H1 (cell line): ENCODE measurements at regions not wholly inside any gene's neighbourhood (a gene's known extent, or its start where the extent isn't known, plus 50 kb on each side); places are given as distances from the start of the nearest gene placed in this dataset.

Source experiments
- RFX5 ChIP-seq: IDR thresholded peaks from 2 replicates; pipeline ENCODE4 v1.6.1; 2011; ENCODE audit warnings: low read depth, low read length, improper control_type of control experiment, borderline replicate concordance

GRCh38 chr7:84524714-84525694 is 330.4 kb upstream of the SEMA3A start (continued):
- no peak for TF ChIP-seq RFX5
